ENCODE measurements at regions not wholly inside any gene's neighbourhood (a gene's known extent, or its start where the extent isn't known, plus 50 kb on each side); places are given as distances from the start of the nearest gene placed in this dataset.
"Not testable (repeated sequence)": the region's sequence is repeated elsewhere in the genome, so short reads cannot be mapped to it uniquely, and the experiment has no call there.

GRCh38 chr11:92436034-92436920, 211.7 kb downstream of the FAT3 start:
- DNase-seq: no peak

DNA sequence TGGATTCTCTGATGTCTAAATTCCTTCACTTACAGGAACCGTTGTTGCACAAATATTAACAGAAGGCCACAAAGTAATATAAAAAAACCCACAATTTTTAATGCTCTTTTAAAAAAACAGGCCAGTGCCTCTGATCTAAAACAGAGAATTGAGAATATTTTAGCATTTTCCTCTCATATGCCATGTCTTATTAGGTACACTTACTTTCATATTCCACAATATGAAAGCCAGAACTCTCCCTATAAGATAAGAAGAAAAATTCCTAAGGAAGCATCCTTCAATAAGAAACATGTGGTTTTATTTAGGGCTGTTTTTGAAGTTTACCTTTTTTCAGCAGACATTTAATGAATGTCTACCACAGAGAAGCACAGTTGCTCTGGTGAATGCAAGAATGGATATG, 214.5 kb downstream of the FAT3 start:
- DNase-seq: no peak

DNA sequence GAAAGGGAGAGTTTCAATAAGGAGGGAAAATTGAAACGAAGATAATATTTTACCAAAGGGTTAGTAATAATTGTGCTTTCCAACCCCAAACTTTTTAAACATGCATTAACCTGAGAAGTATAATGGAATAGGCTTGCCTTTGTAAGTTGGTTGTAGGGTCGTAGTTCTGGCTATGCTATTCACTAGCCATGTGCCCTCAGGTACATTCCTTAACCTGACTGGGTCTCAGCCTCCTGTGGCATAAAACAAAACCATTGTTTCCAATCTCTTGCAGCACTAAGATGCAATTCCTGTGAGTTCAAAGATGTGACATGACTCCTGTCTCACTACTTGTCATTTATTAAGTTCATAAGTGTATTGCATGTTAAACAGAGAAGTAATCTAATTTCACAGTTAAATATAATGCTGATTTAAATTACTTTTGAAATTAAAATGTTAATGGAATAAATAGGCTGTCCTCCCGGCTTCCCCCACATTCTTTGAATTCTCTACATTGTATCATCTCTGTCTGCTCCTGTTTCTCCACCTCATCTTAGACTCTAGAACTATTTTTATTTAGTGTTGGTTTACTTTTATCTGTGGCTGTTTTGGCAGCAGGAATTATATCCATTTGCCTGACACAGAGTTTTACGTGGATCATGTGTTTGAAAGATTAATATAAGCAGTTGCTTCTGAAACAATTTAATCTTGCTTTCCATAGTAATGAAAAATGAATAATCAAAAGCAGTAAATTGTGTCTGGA, 216.3 kb downstream of the FAT3 start:
- no peak for DNase-seq

DNA sequence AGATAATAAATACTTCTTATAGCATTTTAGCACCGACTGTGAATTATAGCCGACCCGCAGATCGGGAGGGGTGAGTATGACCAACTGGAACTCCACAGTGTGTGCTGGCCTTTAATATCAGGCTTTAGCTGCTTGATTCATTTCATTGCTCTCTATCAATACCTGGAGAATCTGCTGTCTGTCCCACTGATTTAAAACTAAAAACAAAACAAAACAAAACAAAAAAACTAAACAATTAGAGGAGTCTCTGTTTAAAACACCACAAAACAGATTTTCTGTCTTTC, 216.8 kb downstream of the FAT3 start:
- DNase-seq: no peak

GRCh38 chr11:92443199-92443598, 218.6 kb downstream of the FAT3 start:
- DNase-seq: no peak

GRCh38 chr11:92447586-92447985, 223.0 kb downstream of the FAT3 start:
- DNase-seq: no peak

DNA sequence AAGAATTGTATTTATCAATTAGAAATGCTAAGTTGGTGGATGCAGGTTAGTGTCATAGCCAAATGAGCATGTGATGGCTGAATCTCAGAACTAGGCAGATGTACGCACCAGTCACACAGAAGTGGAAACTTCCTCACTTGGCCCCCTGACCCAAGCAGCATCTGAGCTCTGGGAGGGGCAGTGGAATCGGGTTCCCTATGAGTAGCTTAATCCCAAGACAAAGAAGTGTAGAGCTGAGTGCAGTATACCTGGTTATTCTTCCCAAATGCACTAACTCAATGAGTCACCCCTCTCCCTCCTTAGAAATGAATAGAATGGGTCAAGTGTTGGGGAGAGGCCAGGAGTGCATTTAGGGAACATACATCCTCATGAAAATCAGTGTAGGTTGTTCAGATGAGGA, 224.6 kb downstream of the FAT3 start:
- DNase-seq: no peak

DNA sequence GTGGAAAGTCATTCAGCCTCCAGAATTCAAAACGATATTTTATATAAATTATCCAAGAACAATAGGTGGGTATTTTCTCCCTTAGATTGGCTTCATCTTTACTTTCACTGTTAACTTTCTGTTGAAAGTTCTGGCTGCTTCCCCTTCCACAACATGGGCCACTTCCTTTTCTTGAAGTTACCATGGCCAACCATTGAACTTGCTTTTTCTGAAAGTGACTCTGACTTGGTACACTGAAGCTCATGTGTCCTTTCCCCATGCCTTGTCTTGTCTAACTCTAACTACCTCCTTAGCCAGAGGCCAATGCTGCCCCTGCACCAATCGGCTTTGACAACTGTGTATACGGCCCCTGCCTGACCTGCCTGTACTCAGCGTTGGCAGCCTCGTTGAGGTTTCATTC, 225.2 kb downstream of the FAT3 start:
- no peak for DNase-seq

GRCh38 chr11:92451063-92451462, 226.4 kb downstream of the FAT3 start:
- no peak for DNase-seq

DNA sequence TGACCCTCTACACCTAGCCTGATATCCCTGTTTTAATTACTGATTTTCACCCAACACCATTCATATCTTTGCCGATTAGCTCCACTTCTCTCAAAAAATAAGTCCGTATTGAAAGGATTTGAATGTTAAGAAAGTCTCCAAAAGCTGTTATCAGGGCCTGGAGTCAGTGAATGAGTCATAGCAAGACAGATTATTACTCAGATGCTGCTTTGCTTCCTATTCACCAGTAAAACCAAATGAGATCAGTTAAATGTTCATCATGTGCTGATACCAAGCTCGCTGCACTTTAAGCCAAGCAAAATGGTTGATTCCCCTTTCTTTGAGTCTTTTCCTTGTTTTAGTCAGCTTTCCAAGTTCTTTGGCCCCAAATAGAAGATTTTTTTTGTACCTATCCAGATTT, 228.4 kb downstream of the FAT3 start:
- DNase-seq: no peak

- DNase-seq: no peak
Measured at GRCh38 chr11:92455210-92455790, 230.7 kb downstream of the FAT3 start.

GRCh38 chr11:92457250-92457649, 232.6 kb downstream of the FAT3 start:
- no peak for DNase-seq

GRCh38 chr11:92458486-92458885, 233.9 kb downstream of the FAT3 start:
- no peak for DNase-seq

DNA sequence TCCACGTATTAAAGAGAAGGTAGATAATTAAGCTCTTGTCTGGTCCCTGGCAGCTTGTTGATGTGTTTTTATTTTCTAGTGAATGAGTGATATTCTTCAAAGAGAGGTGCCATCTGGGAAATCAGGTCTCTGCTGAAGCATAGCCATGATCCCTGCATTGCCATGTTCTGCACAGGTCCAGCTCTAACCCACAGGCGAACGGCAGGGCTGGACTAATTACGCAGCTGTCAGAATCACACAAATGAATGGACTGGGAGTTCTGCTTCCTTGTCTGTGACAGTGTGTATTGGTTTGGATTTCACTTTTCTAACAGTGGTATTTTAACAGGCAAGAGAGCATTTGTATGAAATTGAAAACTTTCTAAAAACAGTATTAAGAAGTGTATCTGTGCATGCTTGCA, 235.6 kb downstream of the FAT3 start:
- DNase-seq: no peak

GRCh38 chr11:92461447-92461846, 236.8 kb downstream of the FAT3 start:
- DNase-seq: no peak

- no peak for DNase-seq
Measured at GRCh38 chr11:92462821-92463220, 238.2 kb downstream of the FAT3 start.

DNA sequence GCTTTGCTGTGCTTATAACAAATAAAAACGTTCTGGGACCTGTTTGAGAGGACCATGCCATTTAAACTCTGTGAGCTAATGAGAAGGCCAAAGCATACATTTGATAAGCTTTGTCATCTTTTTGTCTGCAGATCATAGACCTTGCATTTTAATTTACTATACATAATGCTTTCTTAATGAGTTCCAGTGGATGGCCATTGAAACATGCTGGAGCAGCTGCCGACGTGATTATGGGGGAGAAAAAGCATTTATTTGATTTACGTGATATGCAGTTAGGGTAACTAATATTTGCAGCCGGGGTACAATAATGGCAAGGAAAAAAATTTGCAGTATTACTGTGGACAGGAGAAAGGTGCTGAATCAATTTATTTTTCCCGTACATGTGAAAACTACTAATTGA, 240.2 kb downstream of the FAT3 start:
- DNase-seq: no peak

GRCh38 chr11:92465410-92465809, 240.8 kb downstream of the FAT3 start:
- DNase-seq: not testable (repeated sequence)

- DNase-seq: no peak
Measured at GRCh38 chr11:92473736-92474135, 249.1 kb downstream of the FAT3 start.

- no peak for DNase-seq
Measured at GRCh38 chr11:92475316-92475715, 250.7 kb downstream of the FAT3 start.

DNA sequence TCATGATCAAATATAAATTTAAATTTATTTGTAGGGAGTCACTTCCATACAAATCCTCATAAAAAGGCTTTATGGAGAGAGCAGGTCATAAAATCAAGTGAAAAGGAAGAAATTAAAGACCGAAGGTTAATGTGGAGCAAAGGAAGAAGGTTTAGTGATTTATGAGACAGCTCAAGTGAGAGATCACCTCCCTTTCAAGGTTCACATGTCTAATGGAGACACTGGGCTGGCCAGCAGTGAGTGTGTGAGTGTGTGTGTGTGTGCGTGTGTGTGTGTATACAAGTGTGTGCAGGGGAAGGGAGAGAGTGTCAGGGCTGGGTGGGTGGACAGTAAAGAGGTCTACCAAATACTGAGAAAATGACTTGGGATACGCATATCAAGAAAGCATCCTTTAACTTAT, 251.2 kb downstream of the FAT3 start:
- DNase-seq: no peak

GRCh38 chr11:92477686-92478085, 253.1 kb downstream of the FAT3 start:
- DNase-seq: no peak

DNA sequence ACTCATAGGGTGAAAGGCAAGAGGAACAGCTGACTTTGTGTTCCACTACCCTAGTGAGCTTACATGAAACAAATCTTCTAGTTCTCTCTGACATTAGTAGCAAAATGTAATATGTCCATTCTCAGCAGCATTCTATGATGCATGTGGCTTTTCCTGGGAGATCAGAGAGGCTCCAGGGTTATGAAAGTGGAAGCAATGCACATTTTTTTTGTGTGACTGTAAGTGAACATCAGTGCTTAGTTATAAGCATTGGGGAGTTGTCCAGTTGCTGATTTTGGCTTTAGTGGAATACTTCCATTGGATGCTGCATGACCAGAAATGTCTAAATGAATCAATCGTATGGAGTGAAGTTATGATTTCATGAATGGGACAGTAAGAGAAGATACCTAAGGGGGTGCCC, 255.9 kb downstream of the FAT3 start:
- DNase-seq: no peak

- no peak for DNase-seq
Measured at GRCh38 chr11:92482492-92483060, 258.0 kb downstream of the FAT3 start.

All from NCI-H2107 (cell line).